ENCODE measurements at regions not wholly inside any gene's neighbourhood (a gene's known extent, or its start where the extent isn't known, plus 50 kb on each side); places are given as distances from the start of the nearest gene placed in this dataset.
"Not testable (repeated sequence)": the region's sequence is repeated elsewhere in the genome, so short reads cannot be mapped to it uniquely, and the experiment has no call there.

GRCh38 chr14:71618047-71618446 lies 314.2 kb upstream of the RGS6 start:
- FAIRE-seq, result no peak

- no peak for FAIRE-seq
Observed at GRCh38 chr14:71618716-71619115, 313.5 kb upstream of the RGS6 start.

- no peak for FAIRE-seq
Observed at GRCh38 chr14:71619472-71619871, 312.8 kb upstream of the RGS6 start.

- no peak for FAIRE-seq
Observed at GRCh38 chr14:71620401-71620800, 311.8 kb upstream of the RGS6 start.

GRCh38 chr14:71621276-71621675 lies 311.0 kb upstream of the RGS6 start:
- FAIRE-seq, result no peak

GRCh38 chr14:71621980-71622605 lies 310.1 kb upstream of the RGS6 start:
- no peak for FAIRE-seq

- no peak for FAIRE-seq
Observed at GRCh38 chr14:71623939-71624338, 308.3 kb upstream of the RGS6 start.

- no peak for FAIRE-seq
Observed at GRCh38 chr14:71625175-71625574, 307.1 kb upstream of the RGS6 start.

GRCh38 chr14:71625891-71626701 lies 306.1 kb upstream of the RGS6 start:
- FAIRE-seq, result no peak

- no peak for FAIRE-seq
Observed at GRCh38 chr14:71628433-71628832, 303.8 kb upstream of the RGS6 start.

- FAIRE-seq, result no peak
Observed at GRCh38 chr14:71629250-71629649, 303.0 kb upstream of the RGS6 start.

- no peak for FAIRE-seq
Observed at GRCh38 chr14:71629765-71630492, 302.3 kb upstream of the RGS6 start.

- FAIRE-seq, result not testable (repeated sequence)
Observed at GRCh38 chr14:71631030-71631429, 301.2 kb upstream of the RGS6 start.

GRCh38 chr14:71632440-71632946 lies 299.7 kb upstream of the RGS6 start:
- no peak for FAIRE-seq

- no peak for FAIRE-seq
Observed at GRCh38 chr14:71636076-71636475, 296.2 kb upstream of the RGS6 start.

GRCh38 chr14:71636820-71637471 lies 295.3 kb upstream of the RGS6 start:
- no peak for FAIRE-seq

GRCh38 chr14:71638523-71639196 lies 293.6 kb upstream of the RGS6 start:
- no peak for FAIRE-seq

- no peak for FAIRE-seq
Observed at GRCh38 chr14:71642715-71643114, 289.5 kb upstream of the RGS6 start.

- no peak for FAIRE-seq
Observed at GRCh38 chr14:71645656-71646055, 286.6 kb upstream of the RGS6 start.

GRCh38 chr14:71646518-71646917 lies 285.7 kb upstream of the RGS6 start:
- no peak for FAIRE-seq

- no peak for FAIRE-seq
Observed at GRCh38 chr14:71647086-71647784, 285.0 kb upstream of the RGS6 start.

GRCh38 chr14:71648725-71649124 lies 283.5 kb upstream of the RGS6 start:
- FAIRE-seq, result no peak

Data from endometrium (tissue), 2 donors.